ENCODE measurements at regions not wholly inside any gene's neighbourhood (a gene's known extent, or its start where the extent isn't known, plus 50 kb on each side); places are given as distances from the start of the nearest gene placed in this dataset.

DNA sequence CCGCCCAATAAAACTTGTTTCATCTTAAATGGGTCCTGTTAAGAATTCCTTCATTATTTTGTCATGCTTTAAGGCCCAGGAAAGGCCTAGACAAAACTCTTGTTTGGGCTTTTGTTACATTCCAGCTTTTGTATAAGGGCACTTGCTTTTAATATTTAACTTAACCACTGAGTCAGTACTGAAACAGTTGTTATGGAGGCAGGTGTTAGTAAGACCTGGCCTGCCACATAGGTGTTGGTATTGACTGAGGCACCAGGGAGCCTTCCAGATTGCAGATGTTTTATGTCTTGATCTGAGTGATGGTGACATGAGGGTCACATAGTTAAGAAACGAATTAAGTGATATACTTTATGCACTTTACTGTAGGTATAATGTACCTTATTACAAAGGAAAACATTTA, 274.9 kb upstream of the TGFBR2 start:
- Histone ChIP-seq H3K27me3 (no peaks in the 10 kb centered on the region), H3K4me3 (no peak overlapping the region), H3K36me3 (no peaks in the 10 kb centered on the region), H3K4me1 (ENCODE audit: low read depth) (no peaks in the 10 kb centered on the region), H3K27ac (no peak overlapping the region), H3K9me3 (ENCODE audit: low read depth) (no peaks in the 10 kb centered on the region)
- TF ChIP-seq, protein P1, sequence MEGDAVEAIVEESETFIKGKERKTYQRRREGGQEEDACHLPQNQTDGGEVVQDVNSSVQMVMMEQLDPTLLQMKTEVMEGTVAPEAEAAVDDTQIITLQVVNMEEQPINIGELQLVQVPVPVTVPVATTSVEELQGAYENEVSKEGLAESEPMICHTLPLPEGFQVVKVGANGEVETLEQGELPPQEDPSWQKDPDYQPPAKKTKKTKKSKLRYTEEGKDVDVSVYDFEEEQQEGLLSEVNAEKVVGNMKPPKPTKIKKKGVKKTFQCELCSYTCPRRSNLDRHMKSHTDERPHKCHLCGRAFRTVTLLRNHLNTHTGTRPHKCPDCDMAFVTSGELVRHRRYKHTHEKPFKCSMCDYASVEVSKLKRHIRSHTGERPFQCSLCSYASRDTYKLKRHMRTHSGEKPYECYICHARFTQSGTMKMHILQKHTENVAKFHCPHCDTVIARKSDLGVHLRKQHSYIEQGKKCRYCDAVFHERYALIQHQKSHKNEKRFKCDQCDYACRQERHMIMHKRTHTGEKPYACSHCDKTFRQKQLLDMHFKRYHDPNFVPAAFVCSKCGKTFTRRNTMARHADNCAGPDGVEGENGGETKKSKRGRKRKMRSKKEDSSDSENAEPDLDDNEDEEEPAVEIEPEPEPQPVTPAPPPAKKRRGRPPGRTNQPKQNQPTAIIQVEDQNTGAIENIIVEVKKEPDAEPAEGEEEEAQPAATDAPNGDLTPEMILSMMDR (IDR thresholded peaks at IDR 0.05; ENCODE audit: low read depth, low read length), result no peak
- DNase-seq (ENCODE audit: low read depth in 1 of 2, low spot score in 1 of 2), result no peak

DNA sequence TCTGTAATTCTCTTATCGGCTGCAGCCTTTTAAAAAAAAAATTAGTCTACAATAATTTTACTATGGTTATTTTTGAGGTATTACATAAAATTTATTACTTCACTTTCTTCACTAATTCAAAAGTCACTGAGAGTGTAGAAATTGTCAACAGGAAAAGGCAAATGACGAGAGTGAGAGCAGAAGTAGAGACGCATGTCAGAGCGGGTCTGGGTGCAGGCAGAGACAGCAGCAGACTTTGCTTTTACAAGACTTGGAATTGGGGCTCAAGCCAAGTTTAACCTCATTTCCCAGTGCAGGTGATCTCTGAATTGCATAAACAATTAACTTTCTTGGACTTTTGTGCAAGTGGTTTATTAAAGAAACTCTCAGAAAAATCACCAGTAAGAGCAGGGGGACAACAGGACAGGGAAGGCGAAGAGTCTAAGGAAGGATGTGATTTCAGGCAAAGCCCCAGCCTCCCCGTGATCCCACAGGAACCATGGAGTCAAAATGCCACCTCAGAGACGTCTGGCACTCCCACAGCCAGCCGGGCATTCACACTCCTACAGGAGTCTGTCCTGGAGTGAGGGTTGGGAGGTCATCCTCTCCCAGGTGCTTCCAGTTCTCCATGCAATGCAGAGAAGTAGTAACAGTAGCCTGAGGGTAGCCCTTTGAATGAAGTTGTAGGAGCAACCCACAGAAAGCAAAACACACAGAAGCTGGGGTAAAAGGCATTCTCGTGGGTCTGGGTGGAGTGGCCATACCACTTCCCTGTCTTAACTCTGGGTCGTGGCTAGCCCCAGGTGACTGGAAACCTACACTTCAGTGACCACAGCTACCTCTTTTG, 274.0 kb upstream of the TGFBR2 start:
- H3K4me3 ChIP-seq, result no peak overlapping the region
- H3K27me3 ChIP-seq, result no peaks in the 10 kb centered on the region
- no peak for DNase-seq (ENCODE audit: low read depth in 1 of 2, low spot score in 1 of 2)
- H3K9me3 ChIP-seq (ENCODE audit: low read depth), result no peaks in the 10 kb centered on the region
- TF ChIP-seq, protein P1 (IDR thresholded peaks at IDR 0.05; ENCODE audit: low read depth, low read length), result no peak
- H3K4me1 ChIP-seq (ENCODE audit: low read depth), result no peaks in the 10 kb centered on the region
- H3K27ac ChIP-seq, result no peak overlapping the region
- no peaks in the 10 kb centered on the region for H3K36me3 ChIP-seq

DNA sequence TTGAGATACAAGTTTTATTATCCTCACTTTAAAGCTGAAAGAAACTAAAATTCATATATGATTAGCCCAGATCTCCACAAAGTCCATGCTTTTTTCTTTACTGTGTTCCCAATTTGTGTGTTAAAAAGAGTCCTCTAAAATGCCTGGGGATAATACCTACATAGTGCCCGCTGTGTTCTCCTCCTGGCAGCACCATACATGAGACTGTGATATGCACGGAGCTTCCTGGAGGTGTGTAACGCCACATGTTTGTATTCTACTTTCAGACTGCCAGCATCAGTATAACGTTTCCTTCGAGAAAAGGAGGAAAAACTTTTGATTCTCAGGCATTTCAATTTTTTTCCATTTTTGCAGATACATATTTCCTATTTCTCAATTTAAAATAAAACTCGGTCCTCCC, 273.3 kb upstream of the TGFBR2 start:
- DNase-seq (ENCODE audit: low read depth in 1 of 2, low spot score in 1 of 2), result no peak
- Histone ChIP-seq H3K4me1 (ENCODE audit: low read depth) (no peaks in the 10 kb centered on the region), H3K27ac (no peak overlapping the region), H3K27me3 (no peaks in the 10 kb centered on the region), H3K36me3 (no peaks in the 10 kb centered on the region), H3K9me3 (ENCODE audit: low read depth) (no peaks in the 10 kb centered on the region), H3K4me3 (no peak overlapping the region)
- TF ChIP-seq, protein P1 (IDR thresholded peaks at IDR 0.05; ENCODE audit: low read depth, low read length), result no peak

DNA sequence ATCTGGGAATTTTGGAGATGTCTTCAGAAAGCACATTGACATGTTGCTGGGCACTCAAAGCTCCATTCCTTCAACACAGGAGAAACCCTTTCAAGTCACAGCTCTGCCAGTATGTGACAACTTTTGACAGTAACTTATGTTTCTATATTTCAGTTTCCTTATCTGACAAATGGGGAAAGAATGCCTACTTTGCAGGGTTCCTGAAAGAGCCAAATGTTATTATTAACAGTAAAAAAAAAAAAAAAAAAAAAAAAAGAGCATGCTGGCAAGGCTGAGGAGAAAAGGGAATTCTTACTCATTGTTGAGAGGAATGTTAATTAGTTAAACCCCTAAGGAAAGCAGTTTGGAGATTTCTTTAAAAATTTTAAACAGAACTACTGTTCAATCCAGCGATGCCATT, 272.5 kb upstream of the TGFBR2 start:
- no peak overlapping the region for H3K4me3 ChIP-seq
- no peak for DNase-seq (ENCODE audit: low read depth in 1 of 2, low spot score in 1 of 2)

DNA sequence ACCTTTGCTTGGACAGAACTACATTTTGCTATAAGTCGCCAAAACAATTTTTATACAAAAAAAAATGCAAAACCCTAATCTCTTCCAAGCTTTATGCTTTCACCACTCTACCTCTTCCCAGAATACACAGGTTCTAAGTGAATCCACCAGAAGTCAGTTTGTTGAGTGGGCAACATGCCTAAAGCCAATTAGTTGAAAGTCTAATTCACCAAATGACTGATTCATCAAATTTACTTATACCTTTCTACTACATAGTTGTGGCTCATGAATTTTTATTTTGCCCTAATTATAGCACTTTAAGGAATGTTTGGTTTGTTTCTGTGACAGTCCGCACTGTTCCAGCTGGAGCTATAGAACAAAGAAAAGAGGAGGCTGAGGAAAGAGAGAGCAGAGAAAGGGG, 265.9 kb upstream of the TGFBR2 start:
- DNase-seq (ENCODE audit: low read depth in 1 of 2, low spot score in 1 of 2), result no peak
- H3K4me3 ChIP-seq, result no peak overlapping the region

More for the DNA sequence above, 272.5 kb upstream of the TGFBR2 start:
- H3K27ac ChIP-seq, result no peak overlapping the region
- H3K9me3 ChIP-seq (ENCODE audit: low read depth), result no peaks in the 10 kb centered on the region
- TF ChIP-seq, protein P1 (IDR thresholded peaks at IDR 0.05; ENCODE audit: low read depth, low read length), result no peak
- H3K36me3 ChIP-seq, result no peaks in the 10 kb centered on the region
- H3K27me3 ChIP-seq, result no peaks in the 10 kb centered on the region
- H3K4me1 ChIP-seq (ENCODE audit: low read depth), result no peaks in the 10 kb centered on the region

More for the DNA sequence above, 265.9 kb upstream of the TGFBR2 start:
- Histone ChIP-seq H3K4me1 (ENCODE audit: low read depth) (no peaks in the 10 kb centered on the region), H3K36me3 (no peaks in the 10 kb centered on the region), H3K27me3 (no peaks in the 10 kb centered on the region), H3K27ac (no peak overlapping the region), H3K9me3 (ENCODE audit: low read depth) (no peaks in the 10 kb centered on the region)
- TF ChIP-seq, protein P1 (IDR thresholded peaks at IDR 0.05; ENCODE audit: low read depth, low read length), result no peak

Measured in cardiac muscle cell (in vitro differentiated cells and primary cell).